GM19351 (cell line): ENCODE measurements at regions not wholly inside any gene's neighbourhood (a gene's known extent, or its start where the extent isn't known, plus 50 kb on each side); places are given as distances from the start of the nearest gene placed in this dataset.

Experiments
- ATAC-seq: cut with Tn5 transposase; IDR thresholded peaks from one replicate; pipeline ENCODE4 v1.9.1; 2021; ENCODE audit warnings: mild to moderate bottlenecking, moderate library complexity; ENCODE audit not compliant: unreplicated experiment

DNA sequence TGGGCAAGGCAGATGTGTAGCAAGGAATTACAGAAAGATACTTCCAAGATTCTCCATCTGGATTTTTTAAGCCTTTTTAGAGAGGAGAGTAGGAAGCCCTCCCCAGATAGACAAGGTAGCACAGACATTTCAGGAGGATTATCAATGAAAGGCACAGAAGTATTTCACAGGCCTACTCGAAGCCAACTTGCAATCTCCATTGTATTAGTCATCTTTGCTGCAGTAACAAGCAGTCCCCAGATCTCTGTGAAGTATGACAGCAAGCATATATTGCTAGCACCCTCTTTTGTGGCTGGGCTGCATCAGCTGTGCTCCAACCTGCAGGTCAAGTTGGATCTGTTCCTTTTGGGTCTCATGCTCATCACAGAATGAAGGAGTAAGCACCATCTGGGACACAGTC is 101.6 kb downstream of the MAF start:
- ATAC-seq: no peak

DNA sequence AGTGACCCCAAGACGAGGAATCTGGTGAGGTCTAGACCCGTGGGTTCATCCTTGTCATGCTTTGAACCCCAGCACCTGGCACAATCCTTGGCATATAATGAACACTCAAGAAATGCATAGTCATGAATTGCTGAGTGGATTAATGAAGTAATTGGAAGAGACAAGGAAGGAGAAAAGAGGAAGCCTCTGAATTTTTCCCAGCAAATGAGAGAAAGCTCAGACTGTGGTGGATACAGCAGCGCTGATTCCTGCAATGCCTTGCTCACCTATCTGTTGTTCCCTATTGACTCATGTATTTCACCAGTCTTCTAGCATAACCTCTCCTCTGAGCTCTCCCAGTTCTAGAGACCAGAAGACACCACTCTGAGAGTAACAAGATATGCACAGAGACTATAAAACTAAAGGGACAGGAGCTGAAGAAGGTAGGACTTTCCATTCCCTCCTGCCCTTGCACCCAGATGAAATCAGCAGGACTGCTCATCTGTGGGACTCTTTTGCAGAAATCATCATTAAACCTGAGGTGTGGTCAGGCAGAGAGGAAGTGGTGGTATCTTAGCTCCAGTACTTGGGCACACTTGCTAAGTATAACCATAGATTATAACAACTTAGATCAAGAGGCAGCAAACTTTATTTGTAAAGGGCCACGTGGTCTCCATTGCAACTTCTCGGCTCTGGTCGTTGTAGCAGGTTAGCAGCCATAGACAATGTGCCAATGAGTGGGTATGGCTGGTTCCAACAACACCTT is 102.8 kb downstream of the MAF start:
- no peak for ATAC-seq

DNA sequence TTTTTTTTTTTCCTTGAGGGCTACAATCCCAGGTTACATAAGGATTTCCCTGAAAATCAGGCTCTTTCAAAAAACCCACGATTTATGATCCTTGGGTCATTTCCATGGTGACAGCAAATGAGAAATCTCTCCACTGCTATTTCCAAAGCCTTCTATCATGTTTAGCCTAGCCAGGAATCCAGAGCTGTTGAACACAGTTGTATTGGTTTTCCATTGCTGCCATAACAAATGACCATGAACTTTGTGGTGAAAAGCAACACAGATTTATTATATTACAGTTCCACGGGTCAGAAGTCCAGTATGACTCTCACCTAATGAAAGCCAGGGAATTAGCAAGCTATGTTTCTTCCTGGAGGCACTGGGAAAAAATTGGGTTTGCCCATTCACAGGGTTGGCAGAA is 106.6 kb downstream of the MAF start:
- ATAC-seq: no peak

DNA sequence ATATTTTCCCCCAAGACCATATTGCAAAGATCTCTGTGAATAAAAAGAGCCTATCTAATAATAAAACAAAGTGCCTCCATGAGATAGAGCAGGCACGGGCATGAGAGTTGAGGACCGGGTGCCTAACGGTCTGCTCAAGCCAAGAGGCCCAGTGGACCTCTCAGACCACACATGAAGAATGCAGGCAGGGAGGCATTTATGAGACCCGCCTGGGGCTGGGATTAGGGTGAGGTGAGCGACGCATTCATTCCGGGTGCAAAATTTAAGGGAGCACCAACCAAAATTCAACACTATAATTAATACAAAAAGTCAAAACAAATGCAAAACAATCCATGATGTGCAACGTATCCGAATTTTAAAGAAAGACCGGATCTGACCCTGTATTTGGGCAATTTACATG is 108.5 kb downstream of the MAF start:
- ATAC-seq: no peak

DNA sequence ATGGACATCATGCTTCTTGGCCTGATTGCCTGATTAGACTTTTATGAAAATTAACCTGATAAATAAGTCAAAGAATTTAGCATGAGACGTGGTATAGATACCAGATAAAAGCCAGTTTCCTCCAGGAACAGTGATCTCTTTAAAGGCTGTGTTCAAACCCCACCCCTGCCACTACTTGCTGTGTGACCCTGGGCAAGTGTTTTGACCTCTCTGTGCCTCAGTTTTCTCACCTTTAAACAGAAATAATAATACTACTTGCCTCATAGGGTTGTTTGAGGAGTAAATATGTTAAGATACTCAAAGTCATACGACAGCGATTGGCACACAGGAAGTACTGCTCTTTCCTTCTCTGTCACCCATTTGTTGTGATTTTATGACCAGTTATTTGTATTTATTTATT is 115.5 kb downstream of the MAF start:
- ATAC-seq: no peak

DNA sequence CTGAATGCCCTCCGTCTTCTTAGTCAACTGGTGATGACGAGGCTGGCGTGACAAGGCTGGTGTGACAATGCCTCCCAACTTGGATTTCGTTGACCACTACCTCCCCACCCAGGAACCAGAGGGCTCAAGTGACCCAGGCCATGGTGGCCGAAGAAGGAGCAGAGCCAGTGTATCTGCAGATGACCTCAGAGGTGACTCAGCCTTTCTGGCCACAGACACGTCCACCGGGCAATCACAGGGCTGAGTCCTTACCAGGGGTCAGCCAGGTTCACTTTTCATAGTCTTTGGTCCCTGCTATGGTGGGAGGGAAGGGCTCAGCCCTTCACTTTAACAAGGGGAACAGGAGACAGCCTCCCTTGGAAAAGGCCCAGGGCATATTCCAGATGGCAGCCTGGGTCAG is 116.3 kb downstream of the MAF start:
- no peak for ATAC-seq

DNA sequence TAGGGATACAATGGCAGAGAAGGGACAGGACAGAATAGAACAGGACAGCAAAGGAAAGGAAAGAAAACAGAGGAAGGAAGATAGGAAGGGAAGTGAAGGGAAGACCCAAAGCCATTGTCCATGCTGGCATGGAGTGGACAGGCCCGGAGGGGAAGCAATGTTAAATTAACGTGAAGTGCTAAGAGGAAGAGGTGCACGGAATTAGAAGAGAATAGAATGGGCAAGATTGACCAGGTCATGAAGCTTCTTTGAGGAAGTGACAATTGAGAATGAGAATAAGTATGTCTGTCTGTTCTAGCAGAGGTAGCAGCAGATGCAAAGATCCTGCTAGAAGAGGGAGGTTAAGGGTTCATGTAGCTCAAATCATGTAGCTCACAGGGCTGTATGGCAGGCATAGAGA is 117.2 kb downstream of the MAF start:
- ATAC-seq: no peak

DNA sequence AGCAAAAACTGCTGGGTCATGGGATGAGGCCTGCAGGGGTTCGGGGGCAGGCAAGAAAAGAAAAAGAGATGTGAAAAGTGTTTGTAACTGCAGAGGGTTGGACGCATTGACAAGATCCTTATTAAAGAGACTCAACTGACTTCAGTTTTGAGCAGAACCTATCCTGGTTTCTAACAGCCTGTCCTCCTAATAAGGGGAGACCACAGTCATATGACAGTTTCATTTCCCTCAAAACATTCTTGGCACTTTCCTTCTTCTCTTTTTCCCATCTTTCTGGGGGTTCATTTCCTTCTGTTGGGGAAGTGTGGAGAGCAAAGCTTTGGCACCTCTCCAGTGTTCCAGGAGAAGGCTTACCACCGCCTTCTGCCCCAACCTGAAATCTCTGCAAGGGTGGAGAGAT is 118.5 kb downstream of the MAF start:
- ATAC-seq: no peak

DNA sequence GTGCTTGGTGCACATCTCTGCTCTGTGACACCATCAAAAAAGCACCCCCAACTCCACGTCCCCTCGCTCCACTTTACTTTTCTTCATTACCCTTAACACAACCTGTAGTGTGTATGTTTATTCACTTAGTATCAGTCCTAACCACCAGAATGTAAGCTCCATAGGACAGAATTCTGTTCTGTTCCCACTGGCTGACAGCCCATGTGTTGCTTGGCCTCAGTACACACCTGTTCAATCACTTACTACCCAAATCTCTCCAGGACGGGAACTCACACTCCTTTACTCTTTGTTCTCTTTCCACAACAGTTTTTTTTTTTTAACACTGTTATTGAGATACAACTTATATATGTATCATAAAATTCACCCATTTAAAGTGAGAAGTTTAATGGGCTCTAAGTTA is 119.6 kb downstream of the MAF start:
- no peak for ATAC-seq

DNA sequence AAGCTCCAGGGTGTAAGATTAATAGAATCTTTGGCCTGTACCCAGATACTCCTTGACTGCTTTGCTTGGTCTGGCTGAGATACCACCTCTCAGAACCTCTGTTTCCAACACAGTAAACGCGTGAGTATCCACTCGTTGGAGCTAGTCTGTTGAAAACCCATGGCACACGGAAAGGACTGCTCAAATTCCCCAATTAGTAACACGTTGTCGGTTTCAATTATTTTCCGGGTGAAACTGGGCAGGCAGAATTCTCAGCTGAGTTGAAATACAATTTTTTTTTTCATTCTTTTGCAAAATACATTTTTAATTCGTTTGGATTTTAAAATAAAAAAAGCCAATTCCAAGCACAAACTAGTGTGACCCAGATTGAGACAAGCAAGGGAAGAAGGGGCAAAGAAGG is 120.5 kb downstream of the MAF start:
- ATAC-seq: no peak

DNA sequence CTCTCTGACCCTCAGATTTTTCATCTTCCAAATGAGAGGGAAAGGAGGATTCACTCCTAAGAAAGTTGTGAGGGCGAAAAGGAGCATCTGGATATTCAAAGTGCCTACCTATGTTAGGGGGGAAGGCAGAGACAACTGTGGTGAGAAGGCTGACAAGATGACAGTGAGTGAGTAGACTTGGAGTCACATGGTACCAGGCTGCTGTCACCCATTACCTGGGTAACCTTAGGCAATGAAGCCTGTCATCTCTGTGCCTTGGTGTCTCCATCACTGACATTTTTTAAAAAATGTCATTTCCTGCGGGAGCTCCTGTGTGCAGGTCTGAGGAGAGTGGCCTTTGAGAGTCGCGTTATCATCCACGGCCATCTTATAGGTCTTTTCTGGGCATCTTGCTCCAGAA is 124.0 kb downstream of the MAF start:
- no peak for ATAC-seq

DNA sequence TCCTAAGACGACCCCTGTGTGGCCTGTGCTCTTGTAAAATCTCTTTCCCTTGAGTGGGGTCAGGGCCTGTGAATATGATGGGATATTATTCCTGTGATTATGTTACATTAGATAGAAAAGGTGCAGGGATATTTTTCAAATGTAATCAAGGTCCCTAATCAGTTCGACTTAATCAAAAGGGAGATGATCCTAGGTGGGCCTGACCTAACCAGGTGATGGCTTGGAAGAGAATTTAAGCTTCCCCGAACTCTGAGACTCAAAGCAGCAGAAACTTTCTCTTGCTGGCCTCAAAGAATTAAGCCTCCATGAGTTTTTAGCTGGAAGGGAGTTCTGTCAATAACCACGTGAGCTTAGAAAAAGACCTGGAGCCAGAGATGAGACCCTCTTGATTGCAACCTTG is 124.7 kb downstream of the MAF start:
- ATAC-seq: no peak

DNA sequence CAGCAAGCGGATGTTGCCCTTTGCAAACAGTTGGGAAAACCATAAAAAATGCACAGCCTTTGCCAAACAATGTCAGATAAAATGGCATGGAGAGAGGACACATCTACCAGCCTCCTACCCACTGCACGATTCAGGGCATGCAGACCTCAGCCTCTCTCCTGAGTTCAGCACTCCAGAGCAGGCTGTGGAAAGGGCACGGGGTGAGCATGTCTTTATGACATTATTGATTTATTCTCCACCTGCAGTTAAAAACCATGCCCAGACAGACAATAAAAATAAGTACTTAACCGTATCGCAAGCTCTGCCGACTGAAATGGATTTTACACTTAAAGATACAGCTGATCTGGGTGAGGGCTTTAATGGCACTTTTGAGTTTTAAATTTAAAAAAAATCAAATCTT is 127.1 kb downstream of the MAF start:
- no peak for ATAC-seq

DNA sequence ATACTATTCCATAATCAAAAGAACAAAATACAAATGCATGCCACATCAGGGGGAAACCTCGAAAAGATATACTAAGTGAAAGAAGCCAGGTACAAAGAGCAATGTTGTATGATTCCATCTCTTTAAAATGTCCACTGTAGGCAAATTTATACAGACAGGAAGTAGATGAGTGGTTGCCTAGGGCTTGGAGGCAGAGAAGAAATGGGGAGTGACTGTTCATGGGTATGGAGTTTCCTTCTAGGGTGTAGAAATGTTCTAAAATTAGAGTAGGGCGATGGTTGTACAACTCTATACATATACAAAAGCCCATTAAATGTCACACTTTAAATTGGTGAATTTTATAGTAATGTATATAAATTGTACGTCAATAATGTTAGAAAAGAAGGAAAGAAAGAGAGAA is 128.1 kb downstream of the MAF start:
- ATAC-seq: no peak

DNA sequence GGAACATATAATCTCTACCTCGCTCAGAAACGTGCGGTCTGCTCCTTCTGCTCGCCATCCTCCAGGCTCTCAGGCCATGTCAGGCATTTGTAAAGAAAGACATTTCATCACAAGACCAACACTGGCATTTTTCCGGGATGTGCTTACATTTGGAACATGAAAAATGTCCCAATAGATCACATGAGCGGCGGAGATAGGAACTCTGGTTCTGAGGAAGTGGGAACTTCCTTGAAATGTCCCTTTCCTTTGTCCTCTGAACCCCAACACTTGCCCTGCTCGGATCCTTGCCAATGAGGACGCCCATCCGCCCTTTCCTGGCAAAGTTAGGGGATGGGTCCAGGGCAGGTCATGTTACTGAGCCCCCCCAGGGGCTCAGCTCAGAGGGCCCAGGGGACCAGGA is 130.5 kb downstream of the MAF start:
- ATAC-seq: no peak

DNA sequence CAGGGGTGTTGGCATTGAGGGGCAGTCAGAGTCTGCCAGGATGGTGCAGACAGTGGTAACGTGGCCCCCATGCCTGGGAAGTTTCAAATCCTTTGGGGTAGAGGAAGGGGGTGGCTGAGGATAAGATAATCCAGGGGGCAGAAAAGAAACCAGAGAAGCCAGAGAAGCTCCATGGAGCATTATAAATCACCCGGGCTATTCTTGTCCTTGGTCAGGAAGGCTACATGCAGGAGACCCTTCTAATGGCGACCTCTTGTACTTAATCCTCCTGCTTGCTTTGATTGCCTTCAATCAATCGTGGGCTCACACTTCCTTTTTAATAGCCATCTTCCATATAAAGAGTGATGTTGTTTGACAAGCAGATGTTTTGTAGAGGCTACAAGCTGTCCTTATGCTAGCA is 131.9 kb downstream of the MAF start:
- ATAC-seq: no peak

DNA sequence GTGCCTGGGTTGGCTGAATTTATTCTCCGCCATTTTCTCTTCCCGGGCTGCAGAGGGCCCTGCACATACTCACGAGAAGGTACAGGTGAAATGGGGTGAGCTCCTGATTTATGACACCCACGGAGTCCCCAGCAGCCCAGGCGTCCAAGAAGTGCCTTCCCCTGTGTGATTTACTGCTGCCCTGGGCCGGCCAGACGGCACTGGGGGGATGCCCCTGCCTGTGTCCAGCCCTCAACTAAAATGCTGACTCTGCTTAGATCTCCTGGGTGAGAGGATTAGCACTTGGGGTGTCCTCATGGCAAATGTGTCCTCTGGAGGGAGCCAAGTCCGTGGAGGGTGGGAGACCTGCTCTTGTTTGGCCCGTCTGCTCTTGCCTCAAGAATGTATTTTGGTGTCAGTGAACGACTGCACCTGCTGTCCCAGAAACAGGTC is 132.4 kb downstream of the MAF start:
- no peak for ATAC-seq

DNA sequence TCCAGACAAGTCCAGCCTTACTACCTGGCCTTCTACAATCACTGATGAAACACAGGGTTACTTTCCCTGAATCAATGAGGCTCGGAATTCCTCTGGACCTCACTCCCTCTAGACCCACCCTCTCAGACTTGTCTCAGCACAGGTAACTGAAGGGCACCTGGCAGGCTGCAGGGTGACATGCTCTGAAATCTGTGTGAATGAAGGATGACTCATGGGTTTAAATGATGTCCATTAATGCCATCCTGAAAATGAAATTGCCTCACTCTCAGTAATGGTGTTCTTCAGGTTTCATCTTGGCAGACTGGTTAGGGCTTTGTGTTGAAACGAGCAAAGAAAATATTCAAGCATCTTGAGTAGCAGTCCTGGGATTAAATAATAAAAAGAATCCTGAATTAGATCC is 134.4 kb downstream of the MAF start:
- no peak for ATAC-seq

DNA sequence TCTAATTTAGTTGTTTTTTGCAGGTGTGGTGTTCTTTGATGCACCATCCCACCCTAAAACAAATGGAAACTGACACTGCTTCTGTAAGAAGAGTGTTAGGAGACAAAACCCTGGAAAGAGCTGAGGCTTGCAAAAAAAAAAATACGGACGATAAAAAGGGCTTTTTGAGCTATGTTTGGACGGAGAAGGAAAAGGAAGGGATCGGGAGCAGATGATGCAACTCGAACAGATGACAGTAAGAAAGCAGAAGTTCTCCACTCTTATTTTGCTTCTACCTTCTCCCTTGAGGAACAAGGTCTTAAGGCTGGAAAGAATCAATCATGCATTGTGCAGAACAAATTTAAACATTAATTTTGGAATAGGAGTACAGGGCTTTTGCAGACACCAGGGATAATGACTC is 136.7 kb downstream of the MAF start:
- no peak for ATAC-seq

DNA sequence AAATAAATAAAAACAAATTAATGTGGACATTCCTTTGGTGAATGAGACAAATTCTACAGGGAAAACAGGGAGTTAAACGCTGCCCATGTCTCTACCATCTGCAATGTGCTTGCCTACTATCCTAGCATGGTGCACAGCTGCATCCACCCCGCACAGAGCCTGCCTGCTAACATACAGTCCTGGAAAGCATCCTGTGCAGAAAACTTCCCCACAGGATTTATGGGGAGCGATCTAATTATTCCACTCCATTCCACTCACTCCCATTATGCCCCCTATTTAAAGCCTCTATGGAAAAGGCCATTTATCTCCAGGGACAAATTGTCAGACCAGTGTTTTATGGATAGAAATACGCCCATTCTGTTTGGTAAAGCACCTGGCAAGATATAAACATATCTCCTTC is 144.5 kb downstream of the MAF start:
- no peak for ATAC-seq

DNA sequence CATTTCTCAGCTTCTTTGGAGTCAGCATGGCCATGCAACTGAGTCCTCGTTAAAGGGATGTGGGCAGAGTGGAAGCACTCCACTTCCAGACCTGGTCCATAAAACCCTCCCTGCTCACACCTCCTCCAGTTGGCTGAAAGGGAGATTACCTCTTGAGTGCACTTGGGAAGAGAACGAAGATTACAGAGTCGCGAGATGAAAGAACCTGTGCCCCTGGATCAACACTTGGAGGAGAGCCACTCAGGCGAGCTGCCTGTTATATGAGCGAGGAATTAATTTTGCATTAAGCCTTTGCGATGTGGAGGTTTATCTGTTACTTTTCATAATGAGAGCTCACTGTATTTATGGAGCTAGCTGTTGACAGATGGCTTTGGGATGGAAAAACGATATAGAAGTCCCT is 147.9 kb downstream of the MAF start:
- no peak for ATAC-seq

DNA sequence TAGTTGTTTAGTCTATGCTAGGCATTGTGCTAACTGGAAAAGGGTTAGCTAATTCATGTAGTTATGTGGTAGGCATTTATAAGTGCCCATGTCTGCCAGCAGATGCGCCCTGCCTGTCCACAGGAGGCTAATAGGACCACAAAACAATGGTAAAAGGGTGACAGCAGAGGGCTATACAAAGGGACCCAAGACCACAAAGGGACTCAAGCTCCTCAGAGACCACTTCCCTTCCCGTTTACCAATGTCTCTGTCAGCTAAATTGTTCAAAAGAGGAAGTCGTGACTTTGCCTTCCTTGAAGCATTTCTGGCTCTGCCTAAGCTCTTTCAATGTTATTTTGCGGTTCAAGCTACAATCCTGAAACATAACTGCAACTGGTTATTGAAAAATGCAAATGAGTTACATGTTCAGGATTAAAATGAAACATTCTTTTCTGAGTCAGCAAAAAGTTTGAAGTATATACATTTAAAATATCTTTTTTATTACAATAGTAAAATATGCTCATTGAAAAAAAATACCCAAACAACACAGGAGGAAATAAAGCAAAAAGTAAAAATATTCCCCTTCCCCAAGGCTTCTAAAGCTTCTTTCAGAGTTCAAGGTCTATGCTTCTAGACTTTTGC is 149.2 kb downstream of the MAF start:
- peak; percentile 86 for ATAC-seq

DNA sequence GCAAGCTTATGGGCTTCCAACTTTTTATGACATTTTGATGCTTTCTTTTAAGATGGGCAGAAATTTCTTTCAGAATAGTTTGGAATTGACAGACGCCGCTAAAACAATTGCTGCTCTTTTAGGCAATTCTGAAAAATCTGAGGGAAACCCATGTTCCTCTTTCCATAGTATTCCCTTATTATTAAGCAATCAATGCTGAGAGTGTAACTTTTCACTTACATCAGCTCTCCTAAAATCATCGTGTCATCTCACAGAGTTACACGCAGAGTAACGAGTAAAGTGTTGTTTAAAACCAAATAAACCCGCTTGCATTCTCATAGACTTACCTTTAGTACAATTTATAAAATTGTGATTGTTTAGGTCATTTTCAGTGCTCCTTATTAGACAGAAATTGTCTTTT is 150.6 kb downstream of the MAF start:
- no peak for ATAC-seq
